HCT116 (cell line): ENCODE measurements at regions not wholly inside any gene's neighbourhood (a gene's known extent, or its start where the extent isn't known, plus 50 kb on each side); places are given as distances from the start of the nearest gene placed in this dataset.

ENCODE experiments used
- ATAC-seq: fragments of 200-7000 bp; cut with Tn5 transposase; 2 replicates; pipeline ENCODE4 v1.9.1; 2020; ENCODE audit warnings: mild to moderate bottlenecking, moderate library complexity
- BruUV-seq: library from RNA; stranded (reverse); fragments of 400-500 nt; replicated peaks from 2 replicates; lab custom pipeline; 2021; lab: Mats Ljungman, UMichigan
- CTCF ChIA-PET: fragments of 300-600 bp; sonication (Branson Sonifier 250); formaldehyde crosslinking; loops from one replicate; lab custom pipeline; 2021; ENCODE audit warnings: antibody characterized with exemption; lab: Charles Lee
- POLR2A ChIA-PET: fragments of 300-600, 350-600 bp; sonication (Branson Sonifier 250); formaldehyde crosslinking; loops from one replicate; lab custom pipeline; 2021; ENCODE audit warnings: antibody characterized with exemption; lab: Charles Lee
- RAD21 ChIA-PET, 2 experiments: fragments of 300-600 bp; sonication (Branson Sonifier 250); formaldehyde crosslinking; loops; one replicate each; lab custom pipeline; 2023; ENCODE audit warnings: low total read pairs in 2 of 2; ENCODE audit not compliant: uncharacterized antibody in 2 of 2, unreplicated experiment in 2 of 2, low non-redundant PET in 1 of 2; lab: Charles Lee
- DNase-seq: peaks from one replicate; pipeline ENCODE4 v3.0.0-alpha.2; 2010; ENCODE audit warnings: low read depth, low spot score
- H2AFZ ChIP-seq: fragments of 200-600 bp; shearing (Covaris generic), sonication (generic); 2 replicates; pipeline ENCODE4 v1.6.1; 2017; ENCODE audit warnings: low read depth, mixed run types, mixed read lengths, antibody characterized with exemption, low read length; ENCODE audit not compliant: poor library complexity, severe bottlenecking
- H3K27ac ChIP-seq: 2 replicates; pipeline ENCODE4 v1.5.1; 2012; ENCODE audit warnings: low read depth, low read length
- H3K27me3 ChIP-seq: fragments of 200-600 bp; sonication (generic); 2 replicates; pipeline ENCODE4 v1.6.1; 2016; ENCODE audit warnings: mixed run types, low read length, mixed read lengths; ENCODE audit not compliant: insufficient read depth
- H3K36me3 ChIP-seq, 2 experiments: fragments of 200-500 bp in 1 of 2; fragments of 200-600 bp in 1 of 2; sonication (Bioruptor generic) in 1 of 2; sonication (generic) in 1 of 2; 2 replicates each; pipeline versions ENCODE4 v1.5.1 to v1.6.1; 2014 to 2016; ENCODE audit warnings: low read length in 2 of 2, inconsistent platforms in 1 of 2, mixed read lengths in 1 of 2, mixed run types in 1 of 2; ENCODE audit not compliant: insufficient read depth in 2 of 2, control insufficient read depth in 1 of 2
- H3K4me1 ChIP-seq, 2 experiments: fragments of 200-600 bp in 1 of 2; sonication (generic) in 1 of 2; 2 replicates each; pipeline versions ENCODE4 v1.5.1 to v1.6.1; 2012 to 2017; ENCODE audit warnings: low read length in 2 of 2, inconsistent platforms in 1 of 2, mild to moderate bottlenecking in 1 of 2, mixed read lengths in 1 of 2, mixed run types in 1 of 2, moderate library complexity in 1 of 2; ENCODE audit not compliant: insufficient read depth in 2 of 2, control insufficient read depth in 1 of 2
- H3K4me2 ChIP-seq: fragments of 200-600 bp; sonication (generic); 2 replicates; pipeline ENCODE4 v1.6.1; 2017; ENCODE audit warnings: mixed run types, low read length, mixed read lengths
- H3K4me3 ChIP-seq, 2 experiments: fragments of 200-600 bp in 1 of 2; sonication (generic) in 1 of 2; replicated peaks in 1 of 2; 2 replicates each; pipeline ENCODE4 v1.5.1; 2011 to 2016; ENCODE audit warnings: low read length in 2 of 2, control low read depth in 1 of 2, low read depth in 1 of 2, mild to moderate bottlenecking in 1 of 2, mixed read lengths in 1 of 2, mixed run types in 1 of 2
- H3K79me2 ChIP-seq: fragments of 200-600 bp; sonication (generic); 2 replicates; pipeline ENCODE4 v1.6.1; 2017; ENCODE audit warnings: mild to moderate bottlenecking, mixed run types, low read length, moderate library complexity, mixed read lengths; ENCODE audit not compliant: insufficient read depth
- H3K9ac ChIP-seq: fragments of 200-600 bp; sonication (generic); 2 replicates; pipeline ENCODE4 v1.6.1; 2016; ENCODE audit warnings: low read length, mixed read lengths
- H3K9me2 ChIP-seq: fragments of 200-600 bp; sonication (generic), shearing (Covaris generic); 2 replicates; pipeline ENCODE4 v1.6.1; 2017; ENCODE audit warnings: mixed run types, mild to moderate bottlenecking, moderate library complexity; ENCODE audit not compliant: insufficient read depth
- H3K9me3 ChIP-seq, 2 experiments: fragments of 200-500 bp in 1 of 2; fragments of 200-600 bp in 1 of 2; sonication (Bioruptor generic) in 1 of 2; sonication (generic) in 1 of 2; 2 replicates each; pipeline ENCODE4 v1.6.1; 2014 to 2017; ENCODE audit warnings: low read length in 2 of 2, mixed read lengths in 2 of 2, inconsistent platforms in 1 of 2, low read depth in 1 of 2, mild to moderate bottlenecking in 1 of 2, mixed run types in 1 of 2, moderate library complexity in 1 of 2; ENCODE audit not compliant: control insufficient read depth in 1 of 2, insufficient read depth in 1 of 2
- H4K20me1 ChIP-seq: fragments of 200-600 bp; sonication (generic), shearing (Covaris generic); 2 replicates; pipeline ENCODE4 v1.6.1; 2017; ENCODE audit warnings: mixed run types, mild to moderate bottlenecking, moderate library complexity; ENCODE audit not compliant: insufficient read depth
- CEBPB ChIP-seq: IDR thresholded peaks from 2 replicates; pipeline ENCODE4 v1.6.1; 2012; ENCODE audit warnings: low read depth
- ELF1 ChIP-seq: IDR thresholded peaks from 2 replicates; pipeline ENCODE4 v1.6.1; 2012; ENCODE audit warnings: low read depth, borderline replicate concordance
- JUND ChIP-seq: IDR thresholded peaks from 2 replicates; pipeline ENCODE4 v1.6.1; 2012
- MAX ChIP-seq: IDR thresholded peaks from 2 replicates; pipeline ENCODE4 v1.6.1; 2012
- POLR2AphosphoS5 ChIP-seq: IDR thresholded peaks from 2 replicates; pipeline ENCODE4 v1.6.1; 2011; ENCODE audit warnings: mild to moderate bottlenecking, low read depth, low read length, moderate library complexity
- RAD21 ChIP-seq: IDR thresholded peaks from 2 replicates; pipeline ENCODE4 v1.6.1; 2012; ENCODE audit warnings: low read depth, mild to moderate bottlenecking
- SP1 ChIP-seq: IDR thresholded peaks from 2 replicates; pipeline ENCODE4 v1.6.1; 2012; ENCODE audit warnings: low read depth
- SRF ChIP-seq: IDR thresholded peaks from 2 replicates; pipeline ENCODE4 v1.6.1; 2012; ENCODE audit warnings: low read depth
- YY1 ChIP-seq: IDR thresholded peaks from 2 replicates; pipeline ENCODE4 v1.6.1; 2011; ENCODE audit warnings: low read length, low read depth, moderate library complexity, mild to moderate bottlenecking; ENCODE audit not compliant: insufficient replicate concordance; ENCODE audit errors: extremely low read depth
- ZBTB33 ChIP-seq: IDR thresholded peaks from 2 replicates; pipeline ENCODE4 v1.6.1; 2011; ENCODE audit warnings: mild to moderate bottlenecking, low read length, moderate library complexity; ENCODE audit not compliant: insufficient replicate concordance; ENCODE audit errors: extremely low read depth
- intact Hi-C: fragments of 100-400 bp; cut with micrococcal nuclease; formaldehyde crosslinking; loops from 2 replicates; pipeline ENCODE4 v1.10.0; 2022
- TF ChIP-seq, protein P1 (sequence below), 3 experiments: fragments of 200-600 bp in 1 of 3; sonication (generic) in 1 of 3; IDR thresholded peaks in 2 of 3; conservative IDR thresholded peaks in 1 of 3; 2 replicates each; pipeline ENCODE4 v1.5.1; 2012 to 2017; ENCODE audit warnings: low read depth in 2 of 3, low read length in 2 of 3, antibody characterized with exemption in 1 of 3, borderline replicate concordance in 1 of 3, control low read depth in 1 of 3, mild to moderate bottlenecking in 1 of 3, mixed read lengths in 1 of 3, mixed run types in 1 of 3, moderate library complexity in 1 of 3; ENCODE audit not compliant: insufficient read depth in 1 of 3
- TF ChIP-seq, protein P2 (sequence below): IDR thresholded peaks from 2 replicates; pipeline ENCODE4 v1.6.1; 2012; ENCODE audit warnings: low read depth

DNA sequence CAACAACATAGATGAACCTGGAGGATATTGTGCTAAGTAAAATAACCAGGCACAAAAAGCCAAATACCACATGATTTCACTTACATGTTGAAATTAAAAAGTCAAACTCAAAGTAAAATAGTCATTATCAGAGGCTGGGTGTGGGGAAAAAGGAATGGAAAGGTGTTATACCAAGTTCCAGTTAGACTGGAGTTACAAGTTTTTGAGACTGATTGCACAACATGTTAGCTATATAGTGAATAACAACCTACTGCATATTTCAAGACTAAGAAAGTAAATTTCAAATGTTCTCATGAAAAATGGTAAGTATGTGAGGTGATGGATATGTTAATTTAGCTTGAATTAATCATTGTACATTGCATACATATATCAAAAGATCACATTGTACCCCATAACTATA, 116.8 kb upstream of the HNMT start:
- CTCF ChIA-PET, result no interaction called here
- no peak overlapping the region for H3K27ac ChIP-seq
- H3K4me3 ChIP-seq, result no peak overlapping the region
- intact Hi-C loops, result no loop called here
- ATAC-seq, result no peak
- no peak for TF ChIP-seq SP1
- TF ChIP-seq ZBTB33, result no peak
- TF ChIP-seq ELF1, result no peak
- TF ChIP-seq, protein P1, sequence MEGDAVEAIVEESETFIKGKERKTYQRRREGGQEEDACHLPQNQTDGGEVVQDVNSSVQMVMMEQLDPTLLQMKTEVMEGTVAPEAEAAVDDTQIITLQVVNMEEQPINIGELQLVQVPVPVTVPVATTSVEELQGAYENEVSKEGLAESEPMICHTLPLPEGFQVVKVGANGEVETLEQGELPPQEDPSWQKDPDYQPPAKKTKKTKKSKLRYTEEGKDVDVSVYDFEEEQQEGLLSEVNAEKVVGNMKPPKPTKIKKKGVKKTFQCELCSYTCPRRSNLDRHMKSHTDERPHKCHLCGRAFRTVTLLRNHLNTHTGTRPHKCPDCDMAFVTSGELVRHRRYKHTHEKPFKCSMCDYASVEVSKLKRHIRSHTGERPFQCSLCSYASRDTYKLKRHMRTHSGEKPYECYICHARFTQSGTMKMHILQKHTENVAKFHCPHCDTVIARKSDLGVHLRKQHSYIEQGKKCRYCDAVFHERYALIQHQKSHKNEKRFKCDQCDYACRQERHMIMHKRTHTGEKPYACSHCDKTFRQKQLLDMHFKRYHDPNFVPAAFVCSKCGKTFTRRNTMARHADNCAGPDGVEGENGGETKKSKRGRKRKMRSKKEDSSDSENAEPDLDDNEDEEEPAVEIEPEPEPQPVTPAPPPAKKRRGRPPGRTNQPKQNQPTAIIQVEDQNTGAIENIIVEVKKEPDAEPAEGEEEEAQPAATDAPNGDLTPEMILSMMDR (IDR thresholded peaks at IDR 0.05 in 2 of 3, conservative IDR thresholded peaks at IDR 0.05 in 1 of 3; ENCODE audit: borderline replicate concordance in 1 of 3, insufficient read depth in 1 of 3, low read depth in 2 of 3, low read length in 2 of 3), result no peak
- no peak for TF ChIP-seq JUND
- TF ChIP-seq POLR2AphosphoS5, result no peak
- TF ChIP-seq MAX, result no peak
- TF ChIP-seq RAD21, result no peak
- no peak for TF ChIP-seq SRF
- TF ChIP-seq, protein P2, sequence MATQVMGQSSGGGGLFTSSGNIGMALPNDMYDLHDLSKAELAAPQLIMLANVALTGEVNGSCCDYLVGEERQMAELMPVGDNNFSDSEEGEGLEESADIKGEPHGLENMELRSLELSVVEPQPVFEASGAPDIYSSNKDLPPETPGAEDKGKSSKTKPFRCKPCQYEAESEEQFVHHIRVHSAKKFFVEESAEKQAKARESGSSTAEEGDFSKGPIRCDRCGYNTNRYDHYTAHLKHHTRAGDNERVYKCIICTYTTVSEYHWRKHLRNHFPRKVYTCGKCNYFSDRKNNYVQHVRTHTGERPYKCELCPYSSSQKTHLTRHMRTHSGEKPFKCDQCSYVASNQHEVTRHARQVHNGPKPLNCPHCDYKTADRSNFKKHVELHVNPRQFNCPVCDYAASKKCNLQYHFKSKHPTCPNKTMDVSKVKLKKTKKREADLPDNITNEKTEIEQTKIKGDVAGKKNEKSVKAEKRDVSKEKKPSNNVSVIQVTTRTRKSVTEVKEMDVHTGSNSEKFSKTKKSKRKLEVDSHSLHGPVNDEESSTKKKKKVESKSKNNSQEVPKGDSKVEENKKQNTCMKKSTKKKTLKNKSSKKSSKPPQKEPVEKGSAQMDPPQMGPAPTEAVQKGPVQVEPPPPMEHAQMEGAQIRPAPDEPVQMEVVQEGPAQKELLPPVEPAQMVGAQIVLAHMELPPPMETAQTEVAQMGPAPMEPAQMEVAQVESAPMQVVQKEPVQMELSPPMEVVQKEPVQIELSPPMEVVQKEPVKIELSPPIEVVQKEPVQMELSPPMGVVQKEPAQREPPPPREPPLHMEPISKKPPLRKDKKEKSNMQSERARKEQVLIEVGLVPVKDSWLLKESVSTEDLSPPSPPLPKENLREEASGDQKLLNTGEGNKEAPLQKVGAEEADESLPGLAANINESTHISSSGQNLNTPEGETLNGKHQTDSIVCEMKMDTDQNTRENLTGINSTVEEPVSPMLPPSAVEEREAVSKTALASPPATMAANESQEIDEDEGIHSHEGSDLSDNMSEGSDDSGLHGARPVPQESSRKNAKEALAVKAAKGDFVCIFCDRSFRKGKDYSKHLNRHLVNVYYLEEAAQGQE, result no peak
- TF ChIP-seq CEBPB, result no peak
- TF ChIP-seq YY1, result no peak
- TF ChIP-seq, all 23 proteins: peak for 0
- H3K79me2 ChIP-seq, result no peaks in the 10 kb centered on the region
- ChIA-PET RAD21 (no interaction called here), POLR2A (no interaction called here)
- H3K9me3 ChIP-seq, result 0 out of 4 replicates have a peak, but pooled peaks cover 0 to 4% of the 10 kb centered on the region in 2 experiments
- no TSS peak for BruUV-seq
- no peaks in the 10 kb centered on the region for H3K36me3 ChIP-seq
- no peaks in the 10 kb centered on the region for H3K27me3 ChIP-seq
- no peak overlapping the region for H3K9ac ChIP-seq
- no peaks in the 10 kb centered on the region for H4K20me1 ChIP-seq
- H3K4me1 ChIP-seq, result no peaks in the 10 kb centered on the region
- no peak overlapping the region for H3K4me2 ChIP-seq
- H2AFZ ChIP-seq, result no peak overlapping the region
- H3K9me2 ChIP-seq, result no peaks in the 10 kb centered on the region
- DNase-seq, result no peak
